Hematopoietic multipotent progenitor cell treated with erythropoietin and hydrocortisone succinate and interleukin-3 and kit ligand, for 4 days (in vitro differentiated cells): ENCODE measurements at regions not wholly inside any gene's neighbourhood (a gene's known extent, or its start where the extent isn't known, plus 50 kb on each side); places are given as distances from the start of the nearest gene placed in this dataset.
"Not testable (repeated sequence)": the region's sequence is repeated elsewhere in the genome, so short reads cannot be mapped to it uniquely, and the experiment has no call there.

ENCODE experiments used
- DNase-seq: peaks from one replicate; pipeline ENCODE4 v3.0.0-alpha.2; 2015

- DNase-seq = not testable (repeated sequence)
Measured at GRCh38 chrY:8922576-8922975, 414.7 kb upstream of the TSPY4 start.
